ENCODE measurements at regions not wholly inside any gene's neighbourhood (a gene's known extent, or its start where the extent isn't known, plus 50 kb on each side); places are given as distances from the start of the nearest gene placed in this dataset.
A peak's percentile ranks its signal among the peaks of the same experiment; 100 is the strongest.

- H3K4me3 ChIP-seq (ENCODE audit: low read depth, low read length): no peak overlapping the region
- no peaks in the 10 kb centered on the region for H3K4me1 ChIP-seq (ENCODE audit: control insufficient read depth, insufficient read depth, low read length)
- POLR2A ChIA-PET: no interaction called here
- no peaks in the 10 kb centered on the region for H3K9me3 ChIP-seq (ENCODE audit: control insufficient read depth, insufficient read depth, low read depth, low read length)
- no peaks in the 10 kb centered on the region for H3K36me3 ChIP-seq (ENCODE audit: control insufficient read depth in 2 of 2, insufficient read depth in 1 of 2, low read length in 2 of 2)
- H3K27ac ChIP-seq (ENCODE audit: extremely low read depth, low read depth, low read length): no peak overlapping the region
- TF ChIP-seq ZNF341 (tag by site-specific recombination; IDR thresholded peaks at IDR 0.05; ENCODE audit: low read depth) (no peak), ZNF146 (tag by site-specific recombination; IDR thresholded peaks at IDR 0.05) (no peak), ZNF555 (tag by site-specific recombination; conservative IDR thresholded peaks at IDR 0.05) (no peak), ZNF133 (tag by site-specific recombination; IDR thresholded peaks at IDR 0.05) (peak; percentile 91), ZNF416 (tag by site-specific recombination; IDR thresholded peaks at IDR 0.05) (no peak), GLI4 (tag by site-specific recombination; IDR thresholded peaks at IDR 0.05) (no peak), ZNF768 (tag by site-specific recombination; IDR thresholded peaks at IDR 0.05) (no peak), ZNF837 (tag by site-specific recombination; IDR thresholded peaks at IDR 0.05) (no peak)
- CTCF ChIA-PET: no interaction called here
Measured at GRCh38 chr10:112883360-112884178, 66.5 kb upstream of the TCF7L2 start.

DNA sequence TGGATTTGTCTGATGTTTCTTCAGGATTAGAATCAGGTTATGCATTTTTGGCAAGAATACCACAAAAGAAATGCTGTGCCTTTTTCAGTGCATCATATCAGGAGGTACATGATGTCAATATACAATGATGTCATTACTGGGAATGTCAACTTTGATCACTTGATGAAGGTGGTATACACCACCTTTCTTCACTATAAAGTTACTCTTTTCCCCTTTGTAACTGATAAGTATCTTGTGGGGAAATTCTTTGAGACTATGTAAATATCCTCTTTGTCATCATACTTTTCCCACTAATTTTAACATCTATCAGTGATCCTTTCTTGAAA lies 65.9 kb upstream of the TCF7L2 start:
- CTCF ChIA-PET: no interaction called here

GRCh38 chr10:112886463-112886862 lies 63.6 kb upstream of the TCF7L2 start:
- ChIA-PET CTCF (interaction anchor here (0.6 kb wide), 1 partner anchor 415 kb away, joined by 3 read pairs; no protein-coding TSS in a partner anchor), POLR2A (no interaction called here)
- H3K27ac ChIP-seq (ENCODE audit: extremely low read depth, low read depth, low read length): no peak overlapping the region

More for the DNA sequence above, 65.9 kb upstream of the TCF7L2 start:
- Histone ChIP-seq H3K9me3 (ENCODE audit: control insufficient read depth, insufficient read depth, low read depth, low read length) (no peaks in the 10 kb centered on the region), H3K27ac (ENCODE audit: extremely low read depth, low read depth, low read length) (no peak overlapping the region), H3K36me3 (ENCODE audit: control insufficient read depth in 2 of 2, insufficient read depth in 1 of 2, low read length in 2 of 2) (no peaks in the 10 kb centered on the region), H3K4me3 (ENCODE audit: low read depth, low read length) (no peak overlapping the region), H3K4me1 (ENCODE audit: control insufficient read depth, insufficient read depth, low read length) (no peaks in the 10 kb centered on the region)
- TF ChIP-seq, protein P1, sequence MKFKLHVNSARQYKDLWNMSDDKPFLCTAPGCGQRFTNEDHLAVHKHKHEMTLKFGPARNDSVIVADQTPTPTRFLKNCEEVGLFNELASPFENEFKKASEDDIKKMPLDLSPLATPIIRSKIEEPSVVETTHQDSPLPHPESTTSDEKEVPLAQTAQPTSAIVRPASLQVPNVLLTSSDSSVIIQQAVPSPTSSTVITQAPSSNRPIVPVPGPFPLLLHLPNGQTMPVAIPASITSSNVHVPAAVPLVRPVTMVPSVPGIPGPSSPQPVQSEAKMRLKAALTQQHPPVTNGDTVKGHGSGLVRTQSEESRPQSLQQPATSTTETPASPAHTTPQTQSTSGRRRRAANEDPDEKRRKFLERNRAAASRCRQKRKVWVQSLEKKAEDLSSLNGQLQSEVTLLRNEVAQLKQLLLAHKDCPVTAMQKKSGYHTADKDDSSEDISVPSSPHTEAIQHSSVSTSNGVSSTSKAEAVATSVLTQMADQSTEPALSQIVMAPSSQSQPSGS (tag by site-specific recombination; IDR thresholded peaks at IDR 0.05; ENCODE audit: low read depth): peak; percentile 74; the same call in 1 of the 2 replicates
- TF ChIP-seq HIC1 (tag by site-specific recombination; IDR thresholded peaks at IDR 0.05): no peak
- POLR2A ChIA-PET: no interaction called here

More at GRCh38 chr10:112886463-112886862, 63.6 kb upstream of the TCF7L2 start:
- no peaks in the 10 kb centered on the region for H3K36me3 ChIP-seq (ENCODE audit: control insufficient read depth in 2 of 2, insufficient read depth in 1 of 2, low read length in 2 of 2)
- TF ChIP-seq ZNF548 (tag by site-specific recombination; IDR thresholded peaks at IDR 0.05) (no peak), ZBTB44 (tag by site-specific recombination; IDR thresholded peaks at IDR 0.05) (no peak), ZNF280C (tag by site-specific recombination; IDR thresholded peaks at IDR 0.05) (no peak), ZNF558 (tag by site-specific recombination; IDR thresholded peaks at IDR 0.05) (no peak), ZBTB7A (tag by site-specific recombination; IDR thresholded peaks at IDR 0.05; ENCODE audit: low read depth) (no peak)
- TF ChIP-seq, protein P2, sequence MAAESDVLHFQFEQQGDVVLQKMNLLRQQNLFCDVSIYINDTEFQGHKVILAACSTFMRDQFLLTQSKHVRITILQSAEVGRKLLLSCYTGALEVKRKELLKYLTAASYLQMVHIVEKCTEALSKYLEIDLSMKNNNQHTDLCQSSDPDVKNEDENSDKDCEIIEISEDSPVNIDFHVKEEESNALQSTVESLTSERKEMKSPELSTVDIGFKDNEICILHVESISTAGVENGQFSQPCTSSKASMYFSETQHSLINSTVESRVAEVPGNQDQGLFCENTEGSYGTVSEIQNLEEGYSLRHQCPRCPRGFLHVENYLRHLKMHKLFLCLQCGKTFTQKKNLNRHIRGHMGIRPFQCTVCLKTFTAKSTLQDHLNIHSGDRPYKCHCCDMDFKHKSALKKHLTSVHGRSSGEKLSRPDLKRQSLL (tag by site-specific recombination; IDR thresholded peaks at IDR 0.05): no peak
- H3K4me3 ChIP-seq (ENCODE audit: low read depth, low read length): no peak overlapping the region
- H3K4me1 ChIP-seq (ENCODE audit: control insufficient read depth, insufficient read depth, low read length): no peaks in the 10 kb centered on the region
- no peaks in the 10 kb centered on the region for H3K9me3 ChIP-seq (ENCODE audit: control insufficient read depth, insufficient read depth, low read depth, low read length)
